ENCODE measurements at regions not wholly inside any gene's neighbourhood (a gene's known extent, or its start where the extent isn't known, plus 50 kb on each side); places are given as distances from the start of the nearest gene placed in this dataset.

DNA sequence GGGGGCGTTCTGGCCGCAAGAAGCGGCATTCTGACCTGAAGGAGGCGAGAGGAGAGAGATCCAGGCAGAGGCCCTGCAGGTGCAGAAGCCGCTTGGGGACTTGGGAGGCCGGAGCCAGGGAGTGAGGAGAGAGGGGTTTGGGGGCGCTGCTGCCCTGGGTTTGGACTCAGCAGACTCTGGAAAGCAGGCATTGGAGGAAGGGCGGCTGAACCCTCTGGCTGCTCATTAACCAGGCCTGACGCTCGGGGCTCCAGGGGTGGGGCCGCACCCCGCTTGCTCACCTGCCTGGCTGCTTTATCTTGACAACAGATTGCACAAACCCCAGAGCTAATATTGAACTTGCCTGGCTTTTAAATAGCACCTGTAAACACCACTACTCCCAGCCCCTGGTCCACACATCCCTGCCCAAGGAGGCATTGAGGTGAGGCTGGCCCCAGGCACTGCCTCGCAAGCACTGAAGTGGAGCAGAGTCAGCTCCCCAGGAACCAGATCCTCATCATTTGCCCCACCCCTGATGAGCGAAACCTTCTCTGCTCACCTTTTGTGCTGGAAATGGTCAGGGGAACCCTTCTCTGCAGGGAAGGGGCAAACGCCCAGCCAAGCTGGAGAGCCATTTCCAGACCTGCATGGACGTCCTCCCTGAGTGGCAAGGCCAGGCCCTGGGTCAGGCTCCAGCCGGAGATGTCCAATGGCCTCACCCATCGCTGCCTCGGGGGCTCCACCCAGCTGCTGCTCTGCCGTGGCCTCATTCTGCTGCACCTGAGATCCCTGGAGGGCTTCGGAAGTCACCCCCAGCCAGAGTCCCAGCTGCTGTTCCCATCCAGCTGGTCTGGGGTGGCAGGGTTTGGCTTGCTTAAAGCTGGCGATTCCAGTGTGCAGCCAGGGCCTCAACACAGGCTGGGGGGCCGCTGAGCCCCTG is 190.2 kb upstream of the GSE1 start:
- TF ChIP-seq FOXP2 (optimal IDR thresholded peaks at IDR 0.05; ENCODE audit: borderline replicate concordance, extremely low read depth, extremely low read length, insufficient read depth) (no peak), POLR2AphosphoS5 (IDR thresholded peaks at IDR 0.05; ENCODE audit: low read depth, low read length) (no peak), SIN3A (IDR thresholded peaks at IDR 0.05; ENCODE audit: borderline replicate concordance, insufficient read depth, low read length) (no peak), TAF1 (IDR thresholded peaks at IDR 0.05; ENCODE audit: borderline replicate concordance, insufficient read depth, low read length) (no peak)
- TF ChIP-seq, protein P1, sequence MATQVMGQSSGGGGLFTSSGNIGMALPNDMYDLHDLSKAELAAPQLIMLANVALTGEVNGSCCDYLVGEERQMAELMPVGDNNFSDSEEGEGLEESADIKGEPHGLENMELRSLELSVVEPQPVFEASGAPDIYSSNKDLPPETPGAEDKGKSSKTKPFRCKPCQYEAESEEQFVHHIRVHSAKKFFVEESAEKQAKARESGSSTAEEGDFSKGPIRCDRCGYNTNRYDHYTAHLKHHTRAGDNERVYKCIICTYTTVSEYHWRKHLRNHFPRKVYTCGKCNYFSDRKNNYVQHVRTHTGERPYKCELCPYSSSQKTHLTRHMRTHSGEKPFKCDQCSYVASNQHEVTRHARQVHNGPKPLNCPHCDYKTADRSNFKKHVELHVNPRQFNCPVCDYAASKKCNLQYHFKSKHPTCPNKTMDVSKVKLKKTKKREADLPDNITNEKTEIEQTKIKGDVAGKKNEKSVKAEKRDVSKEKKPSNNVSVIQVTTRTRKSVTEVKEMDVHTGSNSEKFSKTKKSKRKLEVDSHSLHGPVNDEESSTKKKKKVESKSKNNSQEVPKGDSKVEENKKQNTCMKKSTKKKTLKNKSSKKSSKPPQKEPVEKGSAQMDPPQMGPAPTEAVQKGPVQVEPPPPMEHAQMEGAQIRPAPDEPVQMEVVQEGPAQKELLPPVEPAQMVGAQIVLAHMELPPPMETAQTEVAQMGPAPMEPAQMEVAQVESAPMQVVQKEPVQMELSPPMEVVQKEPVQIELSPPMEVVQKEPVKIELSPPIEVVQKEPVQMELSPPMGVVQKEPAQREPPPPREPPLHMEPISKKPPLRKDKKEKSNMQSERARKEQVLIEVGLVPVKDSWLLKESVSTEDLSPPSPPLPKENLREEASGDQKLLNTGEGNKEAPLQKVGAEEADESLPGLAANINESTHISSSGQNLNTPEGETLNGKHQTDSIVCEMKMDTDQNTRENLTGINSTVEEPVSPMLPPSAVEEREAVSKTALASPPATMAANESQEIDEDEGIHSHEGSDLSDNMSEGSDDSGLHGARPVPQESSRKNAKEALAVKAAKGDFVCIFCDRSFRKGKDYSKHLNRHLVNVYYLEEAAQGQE (IDR thresholded peaks at IDR 0.05; ENCODE audit: insufficient read depth in 1 of 2, low read depth in 2 of 2, low read length in 2 of 2), result no peak

- TF ChIP-seq FOXP2 (optimal IDR thresholded peaks at IDR 0.05; ENCODE audit: borderline replicate concordance, extremely low read depth, extremely low read length, insufficient read depth) (no peak), SIN3A (IDR thresholded peaks at IDR 0.05; ENCODE audit: borderline replicate concordance, insufficient read depth, low read length) (no peak), POLR2AphosphoS5 (IDR thresholded peaks at IDR 0.05; ENCODE audit: low read depth, low read length) (no peak), TAF1 (IDR thresholded peaks at IDR 0.05; ENCODE audit: borderline replicate concordance, insufficient read depth, low read length) (no peak)
- TF ChIP-seq, protein P1 (IDR thresholded peaks at IDR 0.05; ENCODE audit: insufficient read depth in 1 of 2, low read depth in 2 of 2, low read length in 2 of 2), result no peak
Measured at GRCh38 chr16:85423631-85424030, 189.5 kb upstream of the GSE1 start.

GRCh38 chr16:85424260-85425073 is 188.7 kb upstream of the GSE1 start:
- TF ChIP-seq, protein P1 (IDR thresholded peaks at IDR 0.05; ENCODE audit: insufficient read depth in 1 of 2, low read depth in 2 of 2, low read length in 2 of 2), result no peak
- TF ChIP-seq TAF1 (IDR thresholded peaks at IDR 0.05; ENCODE audit: borderline replicate concordance, insufficient read depth, low read length) (no peak), FOXP2 (optimal IDR thresholded peaks at IDR 0.05; ENCODE audit: borderline replicate concordance, extremely low read depth, extremely low read length, insufficient read depth) (no peak), SIN3A (IDR thresholded peaks at IDR 0.05; ENCODE audit: borderline replicate concordance, insufficient read depth, low read length) (no peak), POLR2AphosphoS5 (IDR thresholded peaks at IDR 0.05; ENCODE audit: low read depth, low read length) (no peak)

- TF ChIP-seq FOXP2 (optimal IDR thresholded peaks at IDR 0.05; ENCODE audit: borderline replicate concordance, extremely low read depth, extremely low read length, insufficient read depth), result no peak
- TF ChIP-seq SIN3A (IDR thresholded peaks at IDR 0.05; ENCODE audit: borderline replicate concordance, insufficient read depth, low read length), result no peak
- no peak for TF ChIP-seq TAF1 (IDR thresholded peaks at IDR 0.05; ENCODE audit: borderline replicate concordance, insufficient read depth, low read length)
- TF ChIP-seq POLR2AphosphoS5 (IDR thresholded peaks at IDR 0.05; ENCODE audit: low read depth, low read length), result no peak
- TF ChIP-seq, protein P1 (IDR thresholded peaks at IDR 0.05; ENCODE audit: insufficient read depth in 1 of 2, low read depth in 2 of 2, low read length in 2 of 2), result no peak
Measured at GRCh38 chr16:85425074-85425662, 188.0 kb upstream of the GSE1 start.
